Osteocyte (in vitro differentiated cells): ENCODE measurements at regions not wholly inside any gene's neighbourhood (a gene's known extent, or its start where the extent isn't known, plus 50 kb on each side); places are given as distances from the start of the nearest gene placed in this dataset.
A peak's percentile ranks its signal among the peaks of the same experiment; 100 is the strongest.

Source experiments
- DNase-seq: peaks from one replicate; pipeline ENCODE4 v3.0.0; 2021; ENCODE audit warnings: mixed read lengths; ENCODE audit not compliant: unreplicated experiment; ENCODE audit errors: extremely low spot score
- H3K27ac Mint-ChIP-seq: one replicate; pipeline ENCODE4 v1.8.0; 2021; ENCODE audit warnings: mild to moderate bottlenecking, mixed read lengths; ENCODE audit not compliant: unreplicated experiment
- H3K27me3 Mint-ChIP-seq: one replicate; pipeline ENCODE4 v1.8.0; 2021; ENCODE audit warnings: mixed read lengths; ENCODE audit not compliant: unreplicated experiment
- H3K36me3 Mint-ChIP-seq: one replicate; pipeline ENCODE4 v1.8.0; 2021; ENCODE audit warnings: mixed read lengths; ENCODE audit not compliant: unreplicated experiment
- H3K4me1 Mint-ChIP-seq: one replicate; pipeline ENCODE4 v1.8.0; 2021; ENCODE audit warnings: mixed read lengths; ENCODE audit not compliant: unreplicated experiment
- H3K4me3 Mint-ChIP-seq: one replicate; pipeline ENCODE4 v1.8.0; 2021; ENCODE audit warnings: mild to moderate bottlenecking, moderate library complexity, mixed read lengths; ENCODE audit not compliant: unreplicated experiment
- H3K9me3 Mint-ChIP-seq: one replicate; pipeline ENCODE4 v1.8.0; 2021; ENCODE audit warnings: mixed read lengths; ENCODE audit not compliant: unreplicated experiment
- TF ChIP-seq, protein P1 (sequence below): fragments of 200-600 bp; sonication (generic); IDR thresholded peaks from 2 replicates; pipeline ENCODE4 v1.5.0; 2021; ENCODE audit warnings: antibody characterized with exemption, mild to moderate bottlenecking, moderate library complexity

- Mint-ChIP-seq H3K36me3 (no peaks in the 10 kb centered on the region), H3K27me3 (no peaks in the 10 kb centered on the region), H3K4me3 (no peak overlapping the region), H3K27ac (no peak overlapping the region), H3K9me3 (no peaks in the 10 kb centered on the region), H3K4me1 (peaks cover 27% of the 10 kb centered on the region)
- DNase-seq: no peak
- TF ChIP-seq, protein P1, sequence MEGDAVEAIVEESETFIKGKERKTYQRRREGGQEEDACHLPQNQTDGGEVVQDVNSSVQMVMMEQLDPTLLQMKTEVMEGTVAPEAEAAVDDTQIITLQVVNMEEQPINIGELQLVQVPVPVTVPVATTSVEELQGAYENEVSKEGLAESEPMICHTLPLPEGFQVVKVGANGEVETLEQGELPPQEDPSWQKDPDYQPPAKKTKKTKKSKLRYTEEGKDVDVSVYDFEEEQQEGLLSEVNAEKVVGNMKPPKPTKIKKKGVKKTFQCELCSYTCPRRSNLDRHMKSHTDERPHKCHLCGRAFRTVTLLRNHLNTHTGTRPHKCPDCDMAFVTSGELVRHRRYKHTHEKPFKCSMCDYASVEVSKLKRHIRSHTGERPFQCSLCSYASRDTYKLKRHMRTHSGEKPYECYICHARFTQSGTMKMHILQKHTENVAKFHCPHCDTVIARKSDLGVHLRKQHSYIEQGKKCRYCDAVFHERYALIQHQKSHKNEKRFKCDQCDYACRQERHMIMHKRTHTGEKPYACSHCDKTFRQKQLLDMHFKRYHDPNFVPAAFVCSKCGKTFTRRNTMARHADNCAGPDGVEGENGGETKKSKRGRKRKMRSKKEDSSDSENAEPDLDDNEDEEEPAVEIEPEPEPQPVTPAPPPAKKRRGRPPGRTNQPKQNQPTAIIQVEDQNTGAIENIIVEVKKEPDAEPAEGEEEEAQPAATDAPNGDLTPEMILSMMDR: no peak
Measured at GRCh38 chr3:151935446-151935845, 62.0 kb downstream of the SUCNR1 start.

DNA sequence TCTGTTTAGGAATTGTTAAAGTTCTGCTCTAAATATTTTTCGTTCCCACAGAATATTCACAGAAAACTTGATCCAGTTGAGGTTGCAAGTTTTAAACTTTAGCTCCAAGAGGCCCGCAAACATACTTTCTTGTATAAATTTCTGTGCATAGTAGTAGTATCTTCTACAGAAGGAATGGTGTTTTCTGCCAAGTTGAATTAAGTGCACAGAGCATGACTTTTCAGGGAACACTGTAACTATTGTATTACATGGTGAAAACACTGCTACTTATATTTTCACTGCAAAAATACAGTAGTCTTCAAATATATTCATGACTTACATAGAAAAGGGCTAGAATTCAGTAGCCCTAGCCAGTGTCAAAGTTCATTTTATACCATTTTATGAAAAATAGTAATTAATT is 67.0 kb downstream of the SUCNR1 start:
- Mint-ChIP-seq H3K4me3 (no peak overlapping the region), H3K27me3 (no peaks in the 10 kb centered on the region), H3K9me3 (no peaks in the 10 kb centered on the region), H3K36me3 (no peaks in the 10 kb centered on the region), H3K4me1 (peaks cover 10% of the 10 kb centered on the region), H3K27ac (no peak overlapping the region)
- TF ChIP-seq, protein P1: no peak
- no peak for DNase-seq

GRCh38 chr3:151943539-151943938 is 70.1 kb downstream of the SUCNR1 start:
- H3K4me1 Mint-ChIP-seq: peaks cover 21% of the 10 kb centered on the region
- TF ChIP-seq, protein P1: no peak
- H3K27me3 Mint-ChIP-seq: no peaks in the 10 kb centered on the region
- no peak for DNase-seq
- H3K9me3 Mint-ChIP-seq: no peaks in the 10 kb centered on the region
- H3K36me3 Mint-ChIP-seq: no peaks in the 10 kb centered on the region
- H3K27ac Mint-ChIP-seq: no peak overlapping the region
- H3K4me3 Mint-ChIP-seq: no peak overlapping the region

GRCh38 chr3:151944356-151944755 is 70.9 kb downstream of the SUCNR1 start:
- H3K4me1 Mint-ChIP-seq: peaks cover 21% of the 10 kb centered on the region
- TF ChIP-seq, protein P1: no peak
- no peaks in the 10 kb centered on the region for H3K27me3 Mint-ChIP-seq
- no peak overlapping the region for H3K27ac Mint-ChIP-seq
- H3K9me3 Mint-ChIP-seq: no peaks in the 10 kb centered on the region
- DNase-seq: no peak
- no peaks in the 10 kb centered on the region for H3K36me3 Mint-ChIP-seq
- no peak overlapping the region for H3K4me3 Mint-ChIP-seq

DNA sequence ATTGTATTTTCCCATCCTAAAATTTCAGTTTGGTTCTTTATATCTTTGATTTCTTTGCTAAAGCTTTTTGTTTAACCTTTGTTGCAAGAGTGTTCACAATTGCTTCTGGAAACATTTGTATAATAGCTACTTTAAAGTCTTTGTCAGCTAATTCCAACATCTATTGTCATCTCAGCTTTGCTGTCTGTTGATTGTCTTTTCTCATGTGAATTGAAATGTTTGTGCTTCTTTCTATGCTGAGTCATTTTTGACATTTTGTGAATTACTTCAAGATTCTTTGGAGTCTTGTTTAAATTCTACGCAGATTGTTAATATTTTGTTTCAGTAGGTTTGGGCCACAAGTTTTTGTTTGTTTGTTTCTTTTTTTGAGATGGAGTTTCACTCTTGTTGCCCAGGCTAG is 73.2 kb downstream of the SUCNR1 start:
- H3K36me3 Mint-ChIP-seq: no peaks in the 10 kb centered on the region
- H3K4me3 Mint-ChIP-seq: no peak overlapping the region
- H3K9me3 Mint-ChIP-seq: no peaks in the 10 kb centered on the region
- H3K27ac Mint-ChIP-seq: peak overlapping the region; percentile 15
- no peaks in the 10 kb centered on the region for H3K27me3 Mint-ChIP-seq
- TF ChIP-seq, protein P1: no peak
- H3K4me1 Mint-ChIP-seq: peaks cover 21% of the 10 kb centered on the region
- no peak for DNase-seq
